HepG2 (cell line): ENCODE measurements at regions not wholly inside any gene's neighbourhood (a gene's known extent, or its start where the extent isn't known, plus 50 kb on each side); places are given as distances from the start of the nearest gene placed in this dataset.

Experiments
- ATAC-seq: fragments of 200-7000 bp; cut with Tn5 transposase; 3 replicates; pipeline ENCODE4 v1.9.1; 2020; ENCODE audit warnings: mild to moderate bottlenecking, moderate library complexity
- BruUV-seq: library from RNA; stranded (reverse); fragments of 400-500 nt; replicated peaks from 2 replicates; lab custom pipeline; 2021; lab: Mats Ljungman, UMichigan
- CTCF ChIA-PET: fragments of 300-600 bp; formaldehyde crosslinking; extraction: SDS; loops from one replicate; lab custom pipeline; 2021; ENCODE audit warnings: low total read pairs, inconsistent platforms, low intra/inter-chr PET ratio; lab: Yijun Ruan, JAX
- POLR2A ChIA-PET: fragments of 350-600 bp; sonication (Branson Sonifier 250); formaldehyde crosslinking; loops from one replicate; lab custom pipeline; 2020; ENCODE audit warnings: antibody characterized with exemption, inconsistent platforms; lab: Yijun Ruan, JAX
- DNase-seq: peaks from one replicate; pipeline ENCODE4 v3.0.0-alpha.2; 2015; ENCODE audit warnings: low spot score
- FAIRE-seq: peaks from 3 replicates; lab custom pipeline; 2011; peaks lifted over from hg19 to GRCh38; lab: Jason Lieb, UNC
- H2AFZ ChIP-seq: one replicate; pipeline ENCODE4 v1.6.1; 2011; ENCODE audit warnings: low read length, inconsistent platforms
- H3K27ac ChIP-seq: fragments of 300-600 bp; 3 replicates; pipeline ENCODE4 v1.8.0; 2011; ENCODE audit warnings: mixed run types, mild to moderate bottlenecking, mixed read lengths, low read length, inconsistent platforms; ENCODE audit not compliant: insufficient read depth; ENCODE audit errors: extremely low read length
- H3K27me3 ChIP-seq, 2 experiments: fragments of 200-600 bp in 1 of 2; 2 replicates in 1 of 2; 3 replicates in 1 of 2; pipeline versions ENCODE4 v1.6.0 to v1.8.0; 2011; ENCODE audit warnings: low read length in 2 of 2, mild to moderate bottlenecking in 2 of 2, moderate library complexity in 2 of 2, inconsistent platforms in 1 of 2; ENCODE audit not compliant: insufficient read depth in 2 of 2, control insufficient read depth in 1 of 2
- H3K36me3 ChIP-seq, 2 experiments: fragments of 200-600 bp in 1 of 2; replicated peaks in 1 of 2; 2 replicates in 1 of 2; 3 replicates in 1 of 2; pipeline versions ENCODE4 v1.5.1 to v1.8.0; 2011; ENCODE audit warnings: low read length in 2 of 2, inconsistent platforms in 1 of 2; ENCODE audit not compliant: insufficient read depth in 2 of 2, control insufficient read depth in 1 of 2
- H3K4me1 ChIP-seq: 2 replicates; pipeline ENCODE4 v1.5.1; 2012; ENCODE audit warnings: low read length, inconsistent platforms; ENCODE audit not compliant: insufficient read depth
- H3K4me2 ChIP-seq: 2 replicates; pipeline ENCODE4 v1.6.0; 2011; ENCODE audit warnings: low read depth, low read length, inconsistent platforms
- H3K4me3 ChIP-seq, 3 experiments: fragments of 200-600 bp in 1 of 3; sonication (generic), shearing (Covaris generic) in 1 of 3; replicated peaks in 1 of 3; 2 replicates each; pipeline ENCODE4 v1.5.1; 2011 to 2016; ENCODE audit warnings: low read length in 3 of 3, inconsistent platforms in 2 of 3, low read depth in 2 of 3, mild to moderate bottlenecking in 2 of 3, control low read depth in 1 of 3, mixed read lengths in 1 of 3; ENCODE audit not compliant: insufficient read depth in 1 of 3
- H3K79me2 ChIP-seq: one replicate; pipeline ENCODE4 v1.6.1; 2011; ENCODE audit warnings: low read length, inconsistent platforms; ENCODE audit not compliant: insufficient read depth
- H3K9ac ChIP-seq: 2 replicates; pipeline ENCODE4 v1.6.0; 2011; ENCODE audit warnings: mild to moderate bottlenecking, low read depth, low read length, inconsistent platforms; ENCODE audit not compliant: insufficient read depth
- H3K9me3 ChIP-seq: 2 replicates; pipeline ENCODE4 v1.5.1; 2012; ENCODE audit warnings: mild to moderate bottlenecking, low read length
- H4K20me1 ChIP-seq: 2 replicates; pipeline ENCODE4 v1.6.0; 2011; ENCODE audit warnings: inconsistent platforms, mild to moderate bottlenecking, low read length, moderate library complexity; ENCODE audit not compliant: insufficient read depth
- ATF7 ChIP-seq, 2 experiments: fragments of 450-650 bp in 1 of 2; sonication (generic) in 1 of 2; formaldehyde crosslinking in 1 of 2; IDR thresholded peaks; 2 replicates each; pipeline versions ENCODE4 v1.4.0 to v1.6.1; 2016 to 2020; ENCODE audit warnings: antibody characterized with exemption in 1 of 2, mild to moderate bottlenecking in 1 of 2, missing genetic modification reagents in 1 of 2
- HNRNPH1 ChIP-seq: fragments of 200-400 bp; formaldehyde crosslinking; optimal IDR thresholded peaks from 2 replicates; pipeline ENCODE3; 2017; ENCODE audit warnings: mild to moderate bottlenecking, low read depth, low read length
- JDP2 ChIP-seq: sonication (generic); formaldehyde crosslinking; IDR thresholded peaks from 2 replicates; pipeline ENCODE4 v1.8.1; 2022; ENCODE audit warnings: missing genetic modification reagents, borderline replicate concordance
- SNRNP70 ChIP-seq: fragments of 200-400 bp; formaldehyde crosslinking; IDR thresholded peaks from 2 replicates; pipeline ENCODE4 v1.6.1; 2017; ENCODE audit warnings: mild to moderate bottlenecking, low read depth, low read length, moderate library complexity
- SRSF4 ChIP-seq: fragments of 200-400 bp; formaldehyde crosslinking; IDR thresholded peaks from one replicate; pipeline ENCODE4 v1.6.1; 2018; ENCODE audit warnings: mild to moderate bottlenecking, low read depth, low read length, moderate library complexity; ENCODE audit not compliant: poor library complexity, severe bottlenecking
- U2AF1 ChIP-seq: fragments of 200-400 bp; formaldehyde crosslinking; optimal IDR thresholded peaks from 2 replicates; pipeline ENCODE3; 2017; ENCODE audit warnings: mild to moderate bottlenecking, low read depth, low read length
- ZNF282 ChIP-seq: fragments of 450-650 bp; IDR thresholded peaks from 2 replicates; pipeline ENCODE4 v1.6.1; 2018; ENCODE audit not compliant: partially characterized antibody
- ZNF773 ChIP-seq: sonication (generic); formaldehyde crosslinking; IDR thresholded peaks from 2 replicates; pipeline ENCODE4 v1.4.0; 2020; ENCODE audit warnings: missing genetic modification reagents, borderline replicate concordance
- ZNF839 ChIP-seq: sonication (generic); formaldehyde crosslinking; IDR thresholded peaks from 2 replicates; pipeline ENCODE4 v1.4.0; 2020; ENCODE audit warnings: missing genetic modification reagents, mild to moderate bottlenecking, borderline replicate concordance
- ZZZ3 ChIP-seq: sonication (generic); formaldehyde crosslinking; IDR thresholded peaks from 2 replicates; pipeline ENCODE4 v1.4.0; 2020; ENCODE audit warnings: missing genetic modification reagents, mild to moderate bottlenecking, borderline replicate concordance
- WGBS: methylation state at CpG from one replicate; pipeline ENCODE4 v1.1.6; 2017; ENCODE audit warnings: low lambda C conversion rate; 5-methylcytosine and 5-hydroxymethylcytosine counted together
- in situ Hi-C: cut with HindIII; loops from 2 replicates; pipeline ENCODE4 v1.10.0; 2017; ENCODE audit warnings: low pct_unique_long_range_greater_than_20kb; ENCODE audit not compliant: extremely low pct_ligation_motif_present
- intact Hi-C: fragments of 100-400 bp; cut with micrococcal nuclease; formaldehyde crosslinking; loops from one replicate; pipeline ENCODE4 v1.10.0; 2022; ENCODE audit not compliant: unreplicated experiment
- TF ChIP-seq, protein P1 (sequence below): sonication (generic); formaldehyde crosslinking; IDR thresholded peaks from 2 replicates; pipeline ENCODE4 v1.4.0; 2020; ENCODE audit warnings: missing genetic modification reagents
- TF ChIP-seq, protein P2 (sequence below): sonication (generic); formaldehyde crosslinking; IDR thresholded peaks from 2 replicates; pipeline ENCODE4 v1.5.1; 2020; ENCODE audit warnings: missing genetic modification reagents, mild to moderate bottlenecking, borderline replicate concordance

DNA sequence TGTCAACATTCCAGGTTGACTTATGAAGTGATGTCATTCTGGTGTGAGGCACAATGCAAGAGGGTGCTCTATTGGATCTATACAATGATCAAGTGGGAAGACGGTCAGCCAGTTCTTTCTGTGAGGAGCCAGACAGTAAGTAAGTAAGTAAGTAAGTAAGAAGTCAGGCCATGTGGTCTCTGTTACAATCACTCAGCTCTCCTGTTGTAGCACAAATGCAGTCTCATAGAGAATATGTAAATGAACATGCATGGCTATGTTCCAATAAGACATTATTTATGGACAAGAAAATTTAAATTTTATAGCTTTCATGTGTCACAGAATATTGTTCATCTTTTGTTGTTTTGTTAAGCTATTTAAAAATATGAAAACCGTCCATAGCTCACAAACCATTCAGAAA is 399.7 kb downstream of the BTBD3 start:
- Histone ChIP-seq H3K27ac (no peak overlapping the region), H3K9ac (no peak overlapping the region), H3K27me3 (no peaks in the 10 kb centered on the region), H3K79me2 (no peaks in the 10 kb centered on the region), H3K4me1 (no peaks in the 10 kb centered on the region), H4K20me1 (no peaks in the 10 kb centered on the region), H3K4me3 (no peak overlapping the region), H3K36me3 (no peaks in the 10 kb centered on the region), H3K4me2 (no peak overlapping the region), H3K9me3 (peaks cover 19% of the 10 kb centered on the region), H2AFZ (no peak overlapping the region)
- TF ChIP-seq ATF7 (IDR thresholded peaks at IDR 0.05) (peak; percentile 44), ATF7 (CRISPR knock-in tag; IDR thresholded peaks at IDR 0.05) (no peak), SNRNP70 (no peak), SRSF4 (no peak)
- ATAC-seq (no peak), FAIRE-seq (no peak), DNase-seq (no peak)
- 2% methylated on average over 2 of the region's 2 CpGs for WGBS
- intact Hi-C loops: no loop called here
- BruUV-seq: no TSS peak
- in situ Hi-C loops: no loop called here
- ChIA-PET POLR2A (no interaction called here), CTCF (no interaction called here)

DNA sequence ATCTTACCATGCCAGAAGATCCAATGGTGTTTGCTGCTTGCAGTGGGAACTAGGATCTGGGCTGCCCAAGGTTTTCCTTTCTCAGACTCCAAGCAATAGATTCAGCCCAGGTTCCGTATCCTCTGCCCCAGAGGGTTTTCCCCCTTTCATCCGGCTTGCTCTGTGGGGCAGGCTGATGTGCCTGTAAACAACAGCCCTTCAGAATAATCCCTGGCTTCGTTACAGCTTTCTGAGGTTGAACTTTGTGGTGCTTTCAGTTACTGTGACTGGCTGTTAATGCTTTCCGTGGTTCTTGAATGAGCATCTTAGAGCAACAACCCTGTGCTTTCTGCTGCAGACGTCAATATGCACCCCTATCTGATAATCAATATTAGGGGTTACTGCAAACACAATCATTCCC is 400.4 kb downstream of the BTBD3 start:
- Histone ChIP-seq H3K4me1 (no peaks in the 10 kb centered on the region), H3K9me3 (peaks cover 13% of the 10 kb centered on the region), H2AFZ (no peak overlapping the region), H3K4me2 (no peak overlapping the region), H3K79me2 (no peaks in the 10 kb centered on the region), H3K27me3 (no peaks in the 10 kb centered on the region), H3K4me3 (no peak overlapping the region), H3K36me3 (no peaks in the 10 kb centered on the region), H3K9ac (no peak overlapping the region), H4K20me1 (no peaks in the 10 kb centered on the region), H3K27ac (no peak overlapping the region)
- CTCF ChIA-PET: no interaction called here
- no peak for DNase-seq
- intact Hi-C loops (no loop called here), in situ Hi-C loops (no loop called here)
- no peak for ATAC-seq
- POLR2A ChIA-PET: no interaction called here
- no peak for FAIRE-seq
- 7% methylated on average over 5 of the region's 5 CpGs for WGBS
- no TSS peak for BruUV-seq
- TF ChIP-seq, protein P1, sequence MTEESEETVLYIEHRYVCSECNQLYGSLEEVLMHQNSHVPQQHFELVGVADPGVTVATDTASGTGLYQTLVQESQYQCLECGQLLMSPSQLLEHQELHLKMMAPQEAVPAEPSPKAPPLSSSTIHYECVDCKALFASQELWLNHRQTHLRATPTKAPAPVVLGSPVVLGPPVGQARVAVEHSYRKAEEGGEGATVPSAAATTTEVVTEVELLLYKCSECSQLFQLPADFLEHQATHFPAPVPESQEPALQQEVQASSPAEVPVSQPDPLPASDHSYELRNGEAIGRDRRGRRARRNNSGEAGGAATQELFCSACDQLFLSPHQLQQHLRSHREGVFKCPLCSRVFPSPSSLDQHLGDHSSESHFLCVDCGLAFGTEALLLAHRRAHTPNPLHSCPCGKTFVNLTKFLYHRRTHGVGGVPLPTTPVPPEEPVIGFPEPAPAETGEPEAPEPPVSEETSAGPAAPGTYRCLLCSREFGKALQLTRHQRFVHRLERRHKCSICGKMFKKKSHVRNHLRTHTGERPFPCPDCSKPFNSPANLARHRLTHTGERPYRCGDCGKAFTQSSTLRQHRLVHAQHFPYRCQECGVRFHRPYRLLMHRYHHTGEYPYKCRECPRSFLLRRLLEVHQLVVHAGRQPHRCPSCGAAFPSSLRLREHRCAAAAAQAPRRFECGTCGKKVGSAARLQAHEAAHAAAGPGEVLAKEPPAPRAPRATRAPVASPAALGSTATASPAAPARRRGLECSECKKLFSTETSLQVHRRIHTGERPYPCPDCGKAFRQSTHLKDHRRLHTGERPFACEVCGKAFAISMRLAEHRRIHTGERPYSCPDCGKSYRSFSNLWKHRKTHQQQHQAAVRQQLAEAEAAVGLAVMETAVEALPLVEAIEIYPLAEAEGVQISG (CRISPR knock-in tag): no peak
- TF ChIP-seq ZNF839 (no peak), U2AF1 (no peak), ZNF282 (no peak), ZZZ3 (CRISPR knock-in tag) (no peak), ZNF773 (CRISPR knock-in tag) (no peak), HNRNPH1 (no peak), JDP2 (CRISPR knock-in tag) (no peak)
- TF ChIP-seq, protein P2, sequence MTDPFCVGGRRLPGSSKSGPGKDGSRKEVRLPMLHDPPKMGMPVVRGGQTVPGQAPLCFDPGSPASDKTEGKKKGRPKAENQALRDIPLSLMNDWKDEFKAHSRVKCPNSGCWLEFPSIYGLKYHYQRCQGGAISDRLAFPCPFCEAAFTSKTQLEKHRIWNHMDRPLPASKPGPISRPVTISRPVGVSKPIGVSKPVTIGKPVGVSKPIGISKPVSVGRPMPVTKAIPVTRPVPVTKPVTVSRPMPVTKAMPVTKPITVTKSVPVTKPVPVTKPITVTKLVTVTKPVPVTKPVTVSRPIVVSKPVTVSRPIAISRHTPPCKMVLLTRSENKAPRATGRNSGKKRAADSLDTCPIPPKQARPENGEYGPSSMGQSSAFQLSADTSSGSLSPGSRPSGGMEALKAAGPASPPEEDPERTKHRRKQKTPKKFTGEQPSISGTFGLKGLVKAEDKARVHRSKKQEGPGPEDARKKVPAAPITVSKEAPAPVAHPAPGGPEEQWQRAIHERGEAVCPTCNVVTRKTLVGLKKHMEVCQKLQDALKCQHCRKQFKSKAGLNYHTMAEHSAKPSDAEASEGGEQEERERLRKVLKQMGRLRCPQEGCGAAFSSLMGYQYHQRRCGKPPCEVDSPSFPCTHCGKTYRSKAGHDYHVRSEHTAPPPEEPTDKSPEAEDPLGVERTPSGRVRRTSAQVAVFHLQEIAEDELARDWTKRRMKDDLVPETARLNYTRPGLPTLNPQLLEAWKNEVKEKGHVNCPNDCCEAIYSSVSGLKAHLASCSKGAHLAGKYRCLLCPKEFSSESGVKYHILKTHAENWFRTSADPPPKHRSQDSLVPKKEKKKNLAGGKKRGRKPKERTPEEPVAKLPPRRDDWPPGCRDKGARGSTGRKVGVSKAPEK (CRISPR knock-in tag): no peak
